Lower lobe of right lung (tissue), 2 donors: ENCODE measurements at regions not wholly inside any gene's neighbourhood (a gene's known extent, or its start where the extent isn't known, plus 50 kb on each side); places are given as distances from the start of the nearest gene placed in this dataset.
"Not testable (repeated sequence)": the region's sequence is repeated elsewhere in the genome, so short reads cannot be mapped to it uniquely, and the experiment has no call there.

Experiments used
- ATAC-seq, 2 donors: fragments of 200-7000 bp; cut with Tn5 transposase; one replicate each; pipeline ENCODE4 v1.9.1; 2020 to 2022; ENCODE audit warnings: mild to moderate bottlenecking in 2 of 2, moderate library complexity in 2 of 2
- DNase-seq: peaks from one replicate; pipeline ENCODE4 v3.0.0-alpha.2; 2020
- H3K27ac ChIP-seq: fragments of 200-600 bp; one replicate; pipeline ENCODE4 v1.8.0; 2022
- H3K27me3 ChIP-seq: fragments of 200-600 bp; one replicate; pipeline ENCODE4 v1.8.0; 2022; ENCODE audit warnings: low read depth
- H3K36me3 ChIP-seq: fragments of 200-600 bp; one replicate; pipeline ENCODE4 v1.8.0; 2022; ENCODE audit warnings: mild to moderate bottlenecking
- H3K4me1 ChIP-seq: fragments of 200-600 bp; one replicate; pipeline ENCODE4 v1.8.0; 2022
- H3K4me3 ChIP-seq: fragments of 200-600 bp; one replicate; pipeline ENCODE4 v1.8.0; 2022; ENCODE audit warnings: mild to moderate bottlenecking
- H3K9me3 ChIP-seq: fragments of 200-600 bp; one replicate; pipeline ENCODE4 v1.8.0; 2022
- CTCF ChIP-seq: fragments of 200-600 bp; IDR thresholded peaks from one replicate; pipeline ENCODE4 v1.8.0; 2022; ENCODE audit warnings: antibody characterized with exemption, mild to moderate bottlenecking
- intact Hi-C: fragments of 100-400 bp; cut with DNase I; formaldehyde crosslinking; loops from one replicate; pipeline ENCODE4 v1.11.0; 2022
- donor health status: DM: no; HTN: yes; CAD: no; lungs with severe emphysema.

- TF ChIP-seq CTCF = no peak
These were observed 85.9 kb downstream of the BUD13 start for GRCh38 chr11:116686866-116687265.

GRCh38 chr11:116683982-116684381 lies 88.8 kb downstream of the BUD13 start:
- Histone ChIP-seq H3K4me1 (no peaks in the 10 kb centered on the region), H3K27ac (no peak overlapping the region), H3K9me3 (peaks cover 5% of the 10 kb centered on the region), H3K27me3 (no peaks in the 10 kb centered on the region), H3K4me3 (no peak overlapping the region), H3K36me3 (no peaks in the 10 kb centered on the region)
- no peak for TF ChIP-seq CTCF
- intact Hi-C loops = no loop called here
- ATAC-seq (no peak), DNase-seq (no peak)

More at GRCh38 chr11:116686866-116687265, 85.9 kb downstream of the BUD13 start:
- ATAC-seq (no peak), DNase-seq (no peak)
- H3K4me3 ChIP-seq = no peak overlapping the region
- peaks cover 4% of the 10 kb centered on the region for H3K27me3 ChIP-seq
- H3K4me1 ChIP-seq = no peaks in the 10 kb centered on the region
- intact Hi-C loops = no loop called here
- H3K9me3 ChIP-seq = peaks cover 5% of the 10 kb centered on the region
- H3K36me3 ChIP-seq = no peaks in the 10 kb centered on the region
- H3K27ac ChIP-seq = no peak overlapping the region

- Histone ChIP-seq H3K4me3 (no peak overlapping the region), H3K27ac (no peak overlapping the region), H3K9me3 (peaks cover 5% of the 10 kb centered on the region), H3K27me3 (no peaks in the 10 kb centered on the region), H3K4me1 (no peaks in the 10 kb centered on the region), H3K36me3 (no peaks in the 10 kb centered on the region)
- ATAC-seq (no peak), DNase-seq (no peak)
- no peak for TF ChIP-seq CTCF
- intact Hi-C loops = no loop called here
These were observed 92.2 kb downstream of the BUD13 start for GRCh38 chr11:116680349-116681125.

- no peaks in the 10 kb centered on the region for H3K36me3 ChIP-seq
- DNase-seq (no peak), ATAC-seq (no peak)
- no peak overlapping the region for H3K27ac ChIP-seq
- TF ChIP-seq CTCF = no peak
- H3K27me3 ChIP-seq = no peaks in the 10 kb centered on the region
- H3K4me3 ChIP-seq = no peak overlapping the region
- no peaks in the 10 kb centered on the region for H3K4me1 ChIP-seq
- intact Hi-C loops = no loop called here
- H3K9me3 ChIP-seq = no peaks in the 10 kb centered on the region
These were observed 93.9 kb downstream of the BUD13 start for GRCh38 chr11:116678887-116679286.

GRCh38 chr11:116667318-116667717 lies 105.5 kb downstream of the BUD13 start:
- intact Hi-C loops, H3K4me3 ChIP-seq, ATAC-seq: not testable (repeated sequence)

GRCh38 chr11:116666673-116667249 lies 106.0 kb downstream of the BUD13 start:
- H3K4me3 ChIP-seq, ATAC-seq, H3K4me1 ChIP-seq, H3K36me3 ChIP-seq, intact Hi-C loops, DNase-seq, H3K27ac ChIP-seq: not testable (repeated sequence)
- peaks cover 16% of the 10 kb centered on the region for H3K27me3 ChIP-seq
- H3K9me3 ChIP-seq = peaks cover 19% of the 10 kb centered on the region

More at GRCh38 chr11:116667318-116667717, 105.5 kb downstream of the BUD13 start:
- not testable (repeated sequence) for H3K27ac ChIP-seq, DNase-seq, H3K4me1 ChIP-seq, H3K36me3 ChIP-seq
- Histone ChIP-seq H3K27me3 (peaks cover 15% of the 10 kb centered on the region), H3K9me3 (peaks cover 19% of the 10 kb centered on the region)
